Liver (tissue), 7 donors: ENCODE measurements at regions not wholly inside any gene's neighbourhood (a gene's known extent, or its start where the extent isn't known, plus 50 kb on each side); places are given as distances from the start of the nearest gene placed in this dataset.

Experiments used
- DNase-seq: peaks from one replicate; pipeline ENCODE4 v3.0.0-alpha.2; 2017; ENCODE audit warnings: low spot score
- H3K27ac ChIP-seq, 2 donors: one replicate each; pipeline ENCODE4 v1.7.0; 2013; ENCODE audit warnings: inconsistent platforms in 2 of 2, low read length in 2 of 2, control low read depth in 1 of 2, low read depth in 1 of 2, mild to moderate bottlenecking in 1 of 2
- H3K27me3 ChIP-seq, 4 donors: one replicate each; pipeline versions ENCODE4 v1.6.1 to v1.7.0; 2013; ENCODE audit warnings: low read length in 3 of 4, inconsistent platforms in 1 of 4, mild to moderate bottlenecking in 1 of 4, moderate library complexity in 1 of 4; ENCODE audit not compliant: control insufficient read depth in 4 of 4, insufficient read depth in 4 of 4
- H3K36me3 ChIP-seq, 4 donors: one replicate each; pipeline versions ENCODE4 v1.6.1 to v1.7.0; 2013; ENCODE audit warnings: low read length in 3 of 4, mild to moderate bottlenecking in 3 of 4, low read depth in 1 of 4, moderate library complexity in 1 of 4; ENCODE audit not compliant: control insufficient read depth in 4 of 4, insufficient read depth in 3 of 4
- H3K4me1 ChIP-seq, 4 donors: one replicate each; pipeline versions ENCODE4 v1.6.1 to v1.7.0; 2013; ENCODE audit warnings: low read length in 3 of 4, mild to moderate bottlenecking in 3 of 4, moderate library complexity in 1 of 4; ENCODE audit not compliant: control insufficient read depth in 4 of 4, insufficient read depth in 4 of 4
- H3K4me3 ChIP-seq, 3 donors: one replicate each; pipeline versions ENCODE4 v1.6.1 to v1.7.0; 2013; ENCODE audit warnings: low read length in 3 of 3, control low read depth in 1 of 3, low read depth in 1 of 3, mild to moderate bottlenecking in 1 of 3
- H3K9ac ChIP-seq, 2 donors: one replicate each; pipeline ENCODE4 v1.7.0; 2013; ENCODE audit warnings: low read length in 2 of 2, mild to moderate bottlenecking in 2 of 2, moderate library complexity in 2 of 2, control low read depth in 1 of 2, low read depth in 1 of 2
- H3K9me3 ChIP-seq, 4 donors: one replicate each; pipeline versions ENCODE4 v1.6.1 to v1.7.0; 2013; ENCODE audit warnings: low read length in 3 of 4; ENCODE audit not compliant: control insufficient read depth in 4 of 4
- ATF3 ChIP-seq: IDR thresholded peaks from 2 replicates; pipeline ENCODE4 v1.6.1; 2016; ENCODE audit warnings: antibody characterized with exemption
- EGR1 ChIP-seq, 2 donors: IDR thresholded peaks; 2 replicates each; pipeline ENCODE4 v1.6.1; 2016 to 2018; ENCODE audit warnings: antibody characterized with exemption in 2 of 2, low read depth in 2 of 2
- FOXA1 ChIP-seq: IDR thresholded peaks from 2 replicates; pipeline ENCODE4 v1.6.1; 2016; ENCODE audit warnings: antibody characterized with exemption
- FOXA2 ChIP-seq: IDR thresholded peaks from 2 replicates; pipeline ENCODE4 v1.6.1; 2016; ENCODE audit warnings: antibody characterized with exemption
- GABPA ChIP-seq, 2 donors: IDR thresholded peaks in 1 of 2; conservative IDR thresholded peaks in 1 of 2; 2 replicates each; pipeline ENCODE4 v1.6.1; 2016; ENCODE audit warnings: antibody characterized with exemption in 2 of 2, mild to moderate bottlenecking in 1 of 2, moderate library complexity in 1 of 2
- HNF4A ChIP-seq, 2 donors: conservative IDR thresholded peaks; 2 replicates each; pipeline ENCODE4 v1.6.1; 2016; ENCODE audit warnings: antibody characterized with exemption in 2 of 2, mild to moderate bottlenecking in 2 of 2
- HNF4G ChIP-seq: IDR thresholded peaks from 2 replicates; pipeline ENCODE4 v1.6.1; 2016; ENCODE audit warnings: antibody characterized with exemption
- JUND ChIP-seq, 2 donors: IDR thresholded peaks; 2 replicates each; pipeline ENCODE4 v1.6.1; 2016; ENCODE audit warnings: antibody characterized with exemption in 2 of 2
- NR2F2 ChIP-seq: IDR thresholded peaks from 2 replicates; pipeline ENCODE4 v1.6.1; 2016; ENCODE audit warnings: antibody characterized with exemption
- RAD21 ChIP-seq, 2 donors: IDR thresholded peaks; 2 replicates each; pipeline ENCODE4 v1.6.1; 2016; ENCODE audit warnings: antibody characterized with exemption in 2 of 2, mild to moderate bottlenecking in 2 of 2
- REST ChIP-seq: IDR thresholded peaks from 2 replicates; pipeline ENCODE4 v1.6.1; 2016; ENCODE audit warnings: antibody characterized with exemption, mild to moderate bottlenecking
- RXRA ChIP-seq, 2 donors: IDR thresholded peaks; 2 replicates each; pipeline ENCODE4 v1.6.1; 2017 to 2018; ENCODE audit warnings: antibody characterized with exemption in 2 of 2, mild to moderate bottlenecking in 1 of 2
- SP1 ChIP-seq: IDR thresholded peaks from 2 replicates; pipeline ENCODE4 v1.6.1; 2018; ENCODE audit warnings: antibody characterized with exemption, mild to moderate bottlenecking
- TAF1 ChIP-seq: conservative IDR thresholded peaks from 2 replicates; pipeline ENCODE4 v1.6.1; 2016; ENCODE audit warnings: antibody characterized with exemption, mild to moderate bottlenecking
- YY1 ChIP-seq: IDR thresholded peaks from 2 replicates; pipeline ENCODE4 v1.6.1; 2016; ENCODE audit warnings: antibody characterized with exemption, mild to moderate bottlenecking
- WGBS: extraction: QIAGEN DNeasy Blood & Tissue Kit; methylation state at CpG from one replicate; pipeline ENCODE4 v1.1.7; 2013; 5-methylcytosine and 5-hydroxymethylcytosine counted together
- TF ChIP-seq, protein P1 (sequence below): IDR thresholded peaks from 2 replicates; pipeline ENCODE4 v1.6.1; 2016; ENCODE audit warnings: antibody characterized with exemption
- TF ChIP-seq, protein P2 (sequence below): IDR thresholded peaks from 2 replicates; pipeline ENCODE4 v1.6.1; 2016; ENCODE audit warnings: antibody characterized with exemption
- donor health status: healthy.
- donor health status: healthy.
- donor health status: healthy.
- donor health status: healthy.

- H3K4me3 ChIP-seq: no peak overlapping the region
- peaks cover 0 to 8% (median 3%) of the 10 kb centered on the region in 4 donors for H3K4me1 ChIP-seq
- no peak overlapping the region for H3K27ac ChIP-seq
- H3K9me3 ChIP-seq: no peaks in the 10 kb centered on the region
- H3K27me3 ChIP-seq: no peaks in the 10 kb centered on the region
- no peak for DNase-seq
- H3K36me3 ChIP-seq: no peaks in the 10 kb centered on the region
- WGBS: 94% methylated on average over 2 of the region's 2 CpGs
- no peak overlapping the region for H3K9ac ChIP-seq
- TF ChIP-seq GABPA (IDR thresholded peaks at IDR 0.05 in 1 of 2, conservative IDR thresholded peaks at IDR 0.05 in 1 of 2) (no peak), FOXA1 (no peak), ATF3 (no peak), TAF1 (no peak)
Measured at GRCh38 chr12:46553266-46553665, 180.7 kb upstream of the SLC38A2 start.

GRCh38 chr12:46550266-46550879 is 177.8 kb upstream of the SLC38A2 start:
- Histone ChIP-seq H3K4me1 (no peaks in the 10 kb centered on the region), H3K4me3 (no peak overlapping the region), H3K9me3 (no peaks in the 10 kb centered on the region), H3K27ac (no peak overlapping the region), H3K9ac (no peak overlapping the region), H3K36me3 (no peaks in the 10 kb centered on the region), H3K27me3 (no peaks in the 10 kb centered on the region)
- DNase-seq: no peak
- TF ChIP-seq, protein P1, sequence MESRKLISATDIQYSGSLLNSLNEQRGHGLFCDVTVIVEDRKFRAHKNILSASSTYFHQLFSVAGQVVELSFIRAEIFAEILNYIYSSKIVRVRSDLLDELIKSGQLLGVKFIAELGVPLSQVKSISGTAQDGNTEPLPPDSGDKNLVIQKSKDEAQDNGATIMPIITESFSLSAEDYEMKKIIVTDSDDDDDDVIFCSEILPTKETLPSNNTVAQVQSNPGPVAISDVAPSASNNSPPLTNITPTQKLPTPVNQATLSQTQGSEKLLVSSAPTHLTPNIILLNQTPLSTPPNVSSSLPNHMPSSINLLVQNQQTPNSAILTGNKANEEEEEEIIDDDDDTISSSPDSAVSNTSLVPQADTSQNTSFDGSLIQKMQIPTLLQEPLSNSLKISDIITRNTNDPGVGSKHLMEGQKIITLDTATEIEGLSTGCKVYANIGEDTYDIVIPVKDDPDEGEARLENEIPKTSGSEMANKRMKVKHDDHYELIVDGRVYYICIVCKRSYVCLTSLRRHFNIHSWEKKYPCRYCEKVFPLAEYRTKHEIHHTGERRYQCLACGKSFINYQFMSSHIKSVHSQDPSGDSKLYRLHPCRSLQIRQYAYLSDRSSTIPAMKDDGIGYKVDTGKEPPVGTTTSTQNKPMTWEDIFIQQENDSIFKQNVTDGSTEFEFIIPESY: no peak
- 96% methylated on average over 4 of the region's 4 CpGs for WGBS

- H3K27ac ChIP-seq: no peak overlapping the region
- no peaks in the 10 kb centered on the region for H3K27me3 ChIP-seq
- WGBS: 88% methylated on average over 7 of the region's 7 CpGs
- H3K9me3 ChIP-seq: no peaks in the 10 kb centered on the region
- no peak overlapping the region for H3K4me3 ChIP-seq
- no peaks in the 10 kb centered on the region for H3K36me3 ChIP-seq
- H3K9ac ChIP-seq: no peak overlapping the region
- DNase-seq: no peak
- no peaks in the 10 kb centered on the region for H3K4me1 ChIP-seq
- TF ChIP-seq SP1 (no peak), GABPA (IDR thresholded peaks at IDR 0.05 in 1 of 2, conservative IDR thresholded peaks at IDR 0.05 in 1 of 2) (no peak), REST (no peak), HNF4A (conservative IDR thresholded peaks at IDR 0.05) (no peak), RXRA (IDR thresholded peaks at IDR 0.05) (no peak), JUND (IDR thresholded peaks at IDR 0.05) (no peak), EGR1 (IDR thresholded peaks at IDR 0.05; ENCODE audit: low read depth in 2 of 2) (no peak), TAF1 (no peak), YY1 (no peak), NR2F2 (no peak), RAD21 (IDR thresholded peaks at IDR 0.05) (no peak), FOXA1 (no peak), ATF3 (no peak), FOXA2 (no peak), HNF4G (no peak)
- TF ChIP-seq, protein P1: no peak
- TF ChIP-seq, protein P2, sequence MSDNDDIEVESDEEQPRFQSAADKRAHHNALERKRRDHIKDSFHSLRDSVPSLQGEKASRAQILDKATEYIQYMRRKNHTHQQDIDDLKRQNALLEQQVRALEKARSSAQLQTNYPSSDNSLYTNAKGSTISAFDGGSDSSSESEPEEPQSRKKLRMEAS: no peak
Measured at GRCh38 chr12:46549527-46550265, 177.1 kb upstream of the SLC38A2 start.
